Duodenal mucosa (tissue), 2 donors: ENCODE measurements at regions not wholly inside any gene's neighbourhood (a gene's known extent, or its start where the extent isn't known, plus 50 kb on each side); places are given as distances from the start of the nearest gene placed in this dataset.

Source experiments
- H3K27ac ChIP-seq: one replicate; pipeline ENCODE4 v1.7.0; 2013; ENCODE audit warnings: low read depth, low read length
- H3K27me3 ChIP-seq, 2 donors: one replicate each; pipeline ENCODE4 v1.7.0; 2013; ENCODE audit warnings: low read length in 2 of 2, control low read depth in 1 of 2; ENCODE audit not compliant: insufficient read depth in 2 of 2, control insufficient read depth in 1 of 2
- H3K36me3 ChIP-seq, 2 donors: one replicate each; pipeline ENCODE4 v1.7.0; 2013; ENCODE audit warnings: low read length in 2 of 2, control low read depth in 1 of 2; ENCODE audit not compliant: insufficient read depth in 2 of 2, control insufficient read depth in 1 of 2
- H3K4me1 ChIP-seq, 2 donors: one replicate each; pipeline ENCODE4 v1.7.0; 2013; ENCODE audit warnings: low read length in 2 of 2, control low read depth in 1 of 2; ENCODE audit not compliant: insufficient read depth in 2 of 2, control insufficient read depth in 1 of 2
- H3K4me3 ChIP-seq, 2 donors: one replicate each; pipeline ENCODE4 v1.7.0; 2013; ENCODE audit warnings: low read length in 2 of 2, low read depth in 1 of 2
- H3K9ac ChIP-seq, 2 donors: one replicate each; pipeline ENCODE4 v1.7.0; 2013; ENCODE audit warnings: low read length in 2 of 2, low read depth in 1 of 2
- H3K9me3 ChIP-seq, 2 donors: one replicate each; pipeline ENCODE4 v1.7.0; 2013; ENCODE audit warnings: low read length in 2 of 2, control low read depth in 1 of 2; ENCODE audit not compliant: control insufficient read depth in 1 of 2

DNA sequence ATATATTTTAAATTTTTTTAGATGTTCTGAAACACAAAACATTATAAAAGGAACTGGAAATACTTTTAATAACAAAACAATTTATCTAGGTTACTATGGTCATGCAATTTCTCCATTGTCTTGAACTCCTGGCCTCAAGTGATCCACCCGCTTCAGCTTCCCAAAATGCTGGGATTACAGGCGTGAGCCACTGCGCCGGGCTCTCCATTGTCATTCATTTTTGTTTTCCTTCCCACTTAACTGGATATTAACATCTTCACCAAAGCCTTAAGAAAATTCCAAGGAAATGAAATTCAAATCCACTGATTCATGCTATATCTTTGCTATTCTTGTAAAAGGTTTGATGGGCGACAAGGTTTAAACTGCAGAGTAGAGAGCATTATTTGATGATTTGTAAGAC lies 279.5 kb upstream of the PKN2 start:
- Histone ChIP-seq H3K4me3 (no peak overlapping the region), H3K9me3 (no peaks in the 10 kb centered on the region), H3K36me3 (no peaks in the 10 kb centered on the region), H3K4me1 (no peaks in the 10 kb centered on the region), H3K9ac (no peak overlapping the region), H3K27ac (no peak overlapping the region), H3K27me3 (no peaks in the 10 kb centered on the region)

- H3K27ac ChIP-seq = no peak overlapping the region
- no peaks in the 10 kb centered on the region for H3K36me3 ChIP-seq
- no peaks in the 10 kb centered on the region for H3K27me3 ChIP-seq
- no peak overlapping the region for H3K4me3 ChIP-seq
- H3K9me3 ChIP-seq = no peaks in the 10 kb centered on the region
- H3K9ac ChIP-seq = no peak overlapping the region
- no peaks in the 10 kb centered on the region for H3K4me1 ChIP-seq
These were observed 276.8 kb upstream of the PKN2 start for GRCh38 chr1:88407248-88407647.

- Histone ChIP-seq H3K27ac (no peak overlapping the region), H3K36me3 (no peaks in the 10 kb centered on the region), H3K27me3 (no peaks in the 10 kb centered on the region), H3K4me1 (no peaks in the 10 kb centered on the region), H3K9me3 (peaks cover 2 to 5% of the 10 kb centered on the region in 2 donors), H3K4me3 (no peak overlapping the region), H3K9ac (no peak overlapping the region)
These were observed 262.1 kb upstream of the PKN2 start for GRCh38 chr1:88421997-88422396.

DNA sequence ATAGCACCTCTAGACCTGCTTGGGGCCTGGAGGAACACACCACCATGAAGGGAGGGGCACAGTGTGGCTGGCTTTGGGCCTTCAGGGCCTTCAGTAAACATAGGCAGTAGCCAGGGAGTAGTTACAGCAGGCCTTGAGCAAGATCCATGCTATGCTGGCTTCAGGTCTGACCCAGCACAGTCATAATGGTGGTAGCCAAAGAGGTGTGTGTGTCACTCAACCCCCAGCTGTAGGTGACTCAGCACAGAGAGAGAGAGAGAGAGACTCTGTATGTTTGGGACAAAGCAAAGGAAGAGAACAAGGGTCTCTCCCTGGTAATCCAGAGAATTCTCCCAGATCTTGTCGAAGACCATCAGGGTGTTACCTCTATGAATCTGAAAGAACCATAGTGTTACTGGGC lies 250.5 kb upstream of the PKN2 start:
- Histone ChIP-seq H3K27me3 (no peaks in the 10 kb centered on the region), H3K9me3 (peaks cover 0 to 3% of the 10 kb centered on the region in 2 donors)

GRCh38 chr1:88434836-88435235 lies 249.2 kb upstream of the PKN2 start:
- H3K27ac ChIP-seq = no peak overlapping the region
- no peak overlapping the region for H3K4me3 ChIP-seq
- no peaks in the 10 kb centered on the region for H3K27me3 ChIP-seq
- no peaks in the 10 kb centered on the region for H3K4me1 ChIP-seq
- H3K36me3 ChIP-seq = no peaks in the 10 kb centered on the region
- H3K9me3 ChIP-seq = peaks cover 0 to 3% of the 10 kb centered on the region in 2 donors
- H3K9ac ChIP-seq = no peak overlapping the region

More for the DNA sequence above, 250.5 kb upstream of the PKN2 start:
- Histone ChIP-seq H3K27ac (no peak overlapping the region), H3K9ac (no peak overlapping the region), H3K4me1 (no peaks in the 10 kb centered on the region), H3K4me3 (no peak overlapping the region), H3K36me3 (no peaks in the 10 kb centered on the region)

DNA sequence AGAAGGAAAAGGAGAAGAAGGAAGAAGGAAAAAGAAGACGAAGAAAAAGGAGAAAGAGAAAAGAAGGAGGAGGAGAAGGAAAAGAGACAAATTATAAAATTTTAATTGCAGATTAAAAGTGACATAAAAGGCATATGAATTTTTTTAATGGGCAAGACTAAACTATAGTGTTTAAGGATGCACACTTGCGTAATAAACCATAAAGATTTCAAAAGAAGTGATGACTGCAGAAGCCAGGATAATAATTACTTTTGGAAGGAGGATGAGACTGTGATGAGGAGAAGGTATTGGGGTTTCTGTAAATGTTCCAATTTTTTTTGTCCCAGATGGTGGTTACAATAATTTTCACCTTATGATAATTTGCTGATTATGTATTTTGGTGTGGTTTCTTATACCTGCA lies 243.1 kb upstream of the PKN2 start:
- no peak overlapping the region for H3K4me3 ChIP-seq
- no peaks in the 10 kb centered on the region for H3K4me1 ChIP-seq
- H3K27ac ChIP-seq = no peak overlapping the region
- H3K27me3 ChIP-seq = no peaks in the 10 kb centered on the region
- no peak overlapping the region for H3K9ac ChIP-seq
- no peaks in the 10 kb centered on the region for H3K36me3 ChIP-seq
- peaks cover 0 to 6% of the 10 kb centered on the region in 2 donors for H3K9me3 ChIP-seq

- H3K9me3 ChIP-seq = no peaks in the 10 kb centered on the region
These were observed 232.2 kb upstream of the PKN2 start for GRCh38 chr1:88451856-88452255.

DNA sequence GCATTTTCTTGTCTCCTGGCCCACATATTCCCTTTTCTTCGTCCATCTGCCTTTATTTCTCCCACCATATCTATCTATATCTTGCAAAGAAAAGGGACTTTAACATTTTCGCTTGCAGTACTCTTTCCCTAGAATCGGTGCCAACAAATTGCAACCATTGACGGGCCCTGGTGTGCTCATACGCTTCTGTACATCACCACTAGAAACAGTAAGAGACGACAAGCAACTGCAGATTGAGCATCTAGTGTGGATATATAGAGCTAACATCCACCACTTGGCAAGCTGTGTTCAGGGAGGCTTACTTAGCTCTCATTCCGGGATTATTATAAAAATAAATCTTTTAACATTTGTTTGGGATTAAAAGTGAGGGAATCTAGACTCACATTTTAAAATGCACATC lies 230.8 kb upstream of the PKN2 start:
- Histone ChIP-seq H3K9ac (no peak overlapping the region), H3K9me3 (no peaks in the 10 kb centered on the region), H3K4me3 (no peak overlapping the region), H3K27me3 (peaks cover 0 to 3% of the 10 kb centered on the region in 2 donors), H3K36me3 (no peaks in the 10 kb centered on the region), H3K27ac (no peak overlapping the region), H3K4me1 (no peaks in the 10 kb centered on the region)

More at GRCh38 chr1:88451856-88452255, 232.2 kb upstream of the PKN2 start:
- no peaks in the 10 kb centered on the region for H3K27me3 ChIP-seq
- H3K4me3 ChIP-seq = no peak overlapping the region
- no peak overlapping the region for H3K9ac ChIP-seq
- H3K27ac ChIP-seq = no peak overlapping the region
- H3K4me1 ChIP-seq = no peaks in the 10 kb centered on the region
- H3K36me3 ChIP-seq = no peaks in the 10 kb centered on the region

GRCh38 chr1:88454781-88455180 lies 229.3 kb upstream of the PKN2 start:
- no peak overlapping the region for H3K27ac ChIP-seq
- H3K4me1 ChIP-seq = no peaks in the 10 kb centered on the region
- no peak overlapping the region for H3K9ac ChIP-seq
- peaks cover 0 to 3% of the 10 kb centered on the region in 2 donors for H3K27me3 ChIP-seq
- no peaks in the 10 kb centered on the region for H3K9me3 ChIP-seq
- H3K4me3 ChIP-seq = no peak overlapping the region
- no peaks in the 10 kb centered on the region for H3K36me3 ChIP-seq

DNA sequence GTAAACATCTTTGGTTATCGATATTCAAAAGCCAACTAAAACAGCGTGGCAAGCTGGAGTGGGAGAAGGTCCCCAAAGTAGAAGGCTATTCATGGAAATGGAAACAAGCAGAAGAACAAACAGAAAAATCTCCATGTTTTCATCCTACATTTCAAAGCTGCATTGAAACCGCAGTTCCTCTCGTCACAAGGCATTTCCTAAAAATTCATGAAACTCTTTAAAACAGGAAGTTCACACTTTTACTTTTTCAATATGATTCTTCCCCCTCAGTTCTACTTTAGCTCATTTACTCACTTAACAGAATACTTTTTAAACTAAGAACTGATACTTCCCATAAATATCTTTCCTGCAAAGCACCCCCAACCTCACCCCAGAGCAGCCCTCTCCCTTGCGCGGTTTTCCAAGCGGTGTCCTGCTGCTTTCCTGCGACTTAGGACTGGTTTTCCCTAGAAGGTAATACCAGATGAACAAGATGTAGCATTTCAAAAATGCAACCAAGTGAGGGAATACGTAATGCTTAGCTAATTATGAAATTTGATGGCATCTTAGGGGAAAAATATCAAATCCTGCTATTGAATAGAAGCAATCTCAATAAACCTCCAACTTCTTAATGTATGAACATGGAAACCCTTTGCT lies 228.3 kb upstream of the PKN2 start:
- H3K9ac ChIP-seq = no peak overlapping the region
- H3K4me1 ChIP-seq = no peaks in the 10 kb centered on the region
- H3K36me3 ChIP-seq = no peaks in the 10 kb centered on the region
- H3K9me3 ChIP-seq = no peaks in the 10 kb centered on the region
- no peak overlapping the region for H3K4me3 ChIP-seq
- H3K27ac ChIP-seq = no peak overlapping the region
- H3K27me3 ChIP-seq = peaks cover 0 to 3% of the 10 kb centered on the region in 2 donors

- Histone ChIP-seq H3K4me1 (no peaks in the 10 kb centered on the region), H3K9me3 (no peaks in the 10 kb centered on the region), H3K4me3 (no peak overlapping the region), H3K36me3 (no peaks in the 10 kb centered on the region), H3K27me3 (peaks cover 4 to 7% of the 10 kb centered on the region in 2 donors), H3K9ac (no peak overlapping the region), H3K27ac (no peak overlapping the region)
These were observed 226.9 kb upstream of the PKN2 start for GRCh38 chr1:88457197-88457596.
